ENCODE measurements at regions not wholly inside any gene's neighbourhood (a gene's known extent, or its start where the extent isn't known, plus 50 kb on each side); places are given as distances from the start of the nearest gene placed in this dataset.

DNA sequence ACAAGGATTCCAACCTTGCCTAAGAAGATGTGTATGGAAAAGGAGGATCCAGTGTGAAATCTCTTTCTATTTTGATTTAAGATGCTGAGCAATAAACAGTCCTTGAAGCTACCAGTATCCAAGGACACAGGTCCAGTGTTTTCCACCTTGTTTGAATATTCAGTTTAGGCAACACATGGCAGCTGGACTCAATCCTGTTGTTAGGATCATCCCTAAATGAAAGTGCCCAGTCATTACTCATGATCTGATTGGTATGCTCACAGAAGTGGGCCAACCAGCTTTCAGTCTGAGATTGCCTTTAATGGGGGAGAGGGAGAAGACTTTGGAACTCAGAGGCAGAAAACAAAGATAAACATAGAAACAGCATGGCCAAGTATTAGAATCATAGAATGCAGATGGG is 355.7 kb upstream of the ADAMTSL1 start:
- no peak overlapping the region for H3K4me3 Mint-ChIP-seq

More for the DNA sequence above, 355.7 kb upstream of the ADAMTSL1 start:
- Histone ChIP-seq H3T11ph (ENCODE audit: low read length) (no peak overlapping the region), H2BK15ac (ENCODE audit: low read depth, low read length) (no peak overlapping the region), H2BK5ac (ENCODE audit: insufficient read length, low read length) (no peak overlapping the region), H3K4me1 (ENCODE audit: insufficient read depth, low read length) (no peaks in the 10 kb centered on the region), H3K14ac (ENCODE audit: insufficient read depth, low read length) (no peak overlapping the region), H3K4me2 (ENCODE audit: insufficient read depth, insufficient read length, low read length) (no peak overlapping the region), H4K20me1 (ENCODE audit: control insufficient read depth, insufficient read depth, insufficient read length) (no peaks in the 10 kb centered on the region), H3K23ac (ENCODE audit: insufficient read length, low read depth, low read length) (no peak overlapping the region), H3K18ac (ENCODE audit: insufficient read length, low read depth, low read length) (no peak overlapping the region), H3K9ac (ENCODE audit: extremely low read depth, insufficient read length, low read length) (no peak overlapping the region), H3K79me1 (ENCODE audit: insufficient read depth, low read depth, low read length, poor library complexity, severe bottlenecking) (no peaks in the 10 kb centered on the region), H4K91ac (ENCODE audit: insufficient read length, low read depth, low read length) (no peak overlapping the region), H2AK5ac (ENCODE audit: insufficient read length, low read length) (no peak overlapping the region), H2BK20ac (ENCODE audit: low read depth, low read length, poor library complexity, severe bottlenecking) (no peak overlapping the region), H3K79me2 (ENCODE audit: insufficient read depth, low read length) (no peaks in the 10 kb centered on the region), H3K23me2 (ENCODE audit: insufficient read length, low read depth, low read length, poor library complexity, severe bottlenecking) (no peaks in the 10 kb centered on the region), H4K8ac (replicated peaks; ENCODE audit: insufficient read length, low read depth, low read length) (no peak overlapping the region), H2BK120ac (ENCODE audit: low read depth, low read length, poor library complexity, severe bottlenecking) (no peak overlapping the region), H3K27me3 (ENCODE audit: insufficient read depth, low read length) (no peaks in the 10 kb centered on the region), H4K5ac (ENCODE audit: insufficient read length, low read depth, low read length) (no peak overlapping the region), H2AFZ (ENCODE audit: low read length) (no peak overlapping the region), H3K9me3 (ENCODE audit: control insufficient read depth, low read depth, low read length) (no peaks in the 10 kb centered on the region), H3K56ac (ENCODE audit: insufficient read length, low read depth, low read length) (no peak overlapping the region), H2BK12ac (ENCODE audit: insufficient read length, low read depth, low read length) (no peak overlapping the region), H3K27ac (ENCODE audit: insufficient read length, low read depth, low read length) (no peak overlapping the region), H3K4ac (ENCODE audit: low read depth, low read length) (no peak overlapping the region)
- H3K27me3 Mint-ChIP-seq (ENCODE audit: low read depth): no peaks in the 10 kb centered on the region
- H3K9me3 Mint-ChIP-seq: no peaks in the 10 kb centered on the region; a peak in 1 of 5 replicates
- no peaks in the 10 kb centered on the region for H3K36me3 Mint-ChIP-seq (ENCODE audit: insufficient read depth in 1 of 3, low read depth in 3 of 3)
- H3K27ac Mint-ChIP-seq: no peak overlapping the region
- H3K4me1 Mint-ChIP-seq: no peaks in the 10 kb centered on the region
- DNase-seq: no peak
- TF ChIP-seq, protein P1, sequence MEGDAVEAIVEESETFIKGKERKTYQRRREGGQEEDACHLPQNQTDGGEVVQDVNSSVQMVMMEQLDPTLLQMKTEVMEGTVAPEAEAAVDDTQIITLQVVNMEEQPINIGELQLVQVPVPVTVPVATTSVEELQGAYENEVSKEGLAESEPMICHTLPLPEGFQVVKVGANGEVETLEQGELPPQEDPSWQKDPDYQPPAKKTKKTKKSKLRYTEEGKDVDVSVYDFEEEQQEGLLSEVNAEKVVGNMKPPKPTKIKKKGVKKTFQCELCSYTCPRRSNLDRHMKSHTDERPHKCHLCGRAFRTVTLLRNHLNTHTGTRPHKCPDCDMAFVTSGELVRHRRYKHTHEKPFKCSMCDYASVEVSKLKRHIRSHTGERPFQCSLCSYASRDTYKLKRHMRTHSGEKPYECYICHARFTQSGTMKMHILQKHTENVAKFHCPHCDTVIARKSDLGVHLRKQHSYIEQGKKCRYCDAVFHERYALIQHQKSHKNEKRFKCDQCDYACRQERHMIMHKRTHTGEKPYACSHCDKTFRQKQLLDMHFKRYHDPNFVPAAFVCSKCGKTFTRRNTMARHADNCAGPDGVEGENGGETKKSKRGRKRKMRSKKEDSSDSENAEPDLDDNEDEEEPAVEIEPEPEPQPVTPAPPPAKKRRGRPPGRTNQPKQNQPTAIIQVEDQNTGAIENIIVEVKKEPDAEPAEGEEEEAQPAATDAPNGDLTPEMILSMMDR (conservative IDR thresholded peaks at IDR 0.05): no peak
